ENCODE measurements at regions not wholly inside any gene's neighbourhood (a gene's known extent, or its start where the extent isn't known, plus 50 kb on each side); places are given as distances from the start of the nearest gene placed in this dataset.

- no peak for TF ChIP-seq CTCF (IDR thresholded peaks at IDR 0.05 in 2 of 3, conservative IDR thresholded peaks at IDR 0.05 in 1 of 3; ENCODE audit: borderline replicate concordance in 1 of 3, insufficient read depth in 1 of 3, low read depth in 2 of 3, low read length in 2 of 3)
- no peak for TF ChIP-seq EZH2 (IDR thresholded peaks at IDR 0.05)
These were observed 316.6 kb downstream of the TPBG start for GRCh38 chr6:82680192-82680591.
